Gastrocnemius medialis (tissue), 4 donors: ENCODE measurements at regions not wholly inside any gene's neighbourhood (a gene's known extent, or its start where the extent isn't known, plus 50 kb on each side); places are given as distances from the start of the nearest gene placed in this dataset.

Source experiments
- CTCF ChIP-seq, 5 experiments: fragments of 450-650 bp in 3 of 5; fragments of 200-600 bp in 2 of 5; sonication (generic) in 2 of 5; IDR thresholded peaks in 4 of 5; conservative IDR thresholded peaks in 1 of 5; 1 replicate in 4 of 5; 2 replicates in 1 of 5; pipeline ENCODE4 v1.5.1; 2016 to 2019; ENCODE audit warnings: antibody characterized with exemption in 5 of 5, mild to moderate bottlenecking in 3 of 5, moderate library complexity in 3 of 5
- POLR2A ChIP-seq, 2 donors: fragments of 450-650 bp; IDR thresholded peaks; one replicate each; pipeline ENCODE4 v1.6.1; 2017; ENCODE audit warnings: antibody characterized with exemption in 2 of 2, mild to moderate bottlenecking in 2 of 2, moderate library complexity in 2 of 2

GRCh38 chrX:102808336-102808735 is 87.8 kb downstream of the GPRASP3 start:
- TF ChIP-seq CTCF (IDR thresholded peaks at IDR 0.05 in 4 of 5, conservative IDR thresholded peaks at IDR 0.05 in 1 of 5) (no peak), POLR2A (IDR thresholded peaks at IDR 0.05) (no peak)
